ENCODE measurements at regions not wholly inside any gene's neighbourhood (a gene's known extent, or its start where the extent isn't known, plus 50 kb on each side); places are given as distances from the start of the nearest gene placed in this dataset.

DNA sequence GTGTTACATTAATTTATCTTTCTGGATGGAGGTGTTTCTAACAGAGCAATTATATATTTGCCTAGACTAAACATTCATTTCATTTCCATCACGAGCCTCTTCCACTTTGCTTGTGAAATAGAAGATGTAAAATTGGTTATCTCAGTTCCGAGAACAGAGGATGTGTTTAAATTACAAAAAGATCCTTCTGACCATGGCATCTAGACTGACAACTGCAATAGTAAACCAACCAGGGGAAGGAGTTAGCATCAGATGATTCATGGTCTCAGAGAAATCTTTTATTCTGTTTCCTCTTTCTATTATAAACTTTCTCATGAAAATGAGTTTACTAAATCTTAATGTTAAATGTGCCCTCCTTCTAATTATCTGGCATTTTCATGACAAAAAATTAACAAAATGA is 149.8 kb upstream of the WDR11 start:
- DNase-seq (ENCODE audit: low spot score) = no peak
- H3K36me3 ChIP-seq (replicated peaks; ENCODE audit: insufficient read depth, low read depth) = no peaks in the 10 kb centered on the region
- H3K27ac ChIP-seq = no peak overlapping the region
- WGBS (ENCODE audit: low lambda C conversion rate, missing lambda C conversion rate) = 85% methylated on average over 2 of the region's 2 CpGs
- no peaks in the 10 kb centered on the region for H3K27me3 ChIP-seq
- H3K4me3 ChIP-seq = no peak overlapping the region
- H2AFZ ChIP-seq = no peak overlapping the region
- no peak overlapping the region for H3K4me2 ChIP-seq
- no peaks in the 10 kb centered on the region for H3K9me2 ChIP-seq (replicated peaks; ENCODE audit: insufficient read depth)
- H3K4me1 ChIP-seq (ENCODE audit: insufficient read depth) = no peaks in the 10 kb centered on the region
- peaks cover 8% of the 10 kb centered on the region for H3K9me3 ChIP-seq (ENCODE audit: low read depth)
- no peaks in the 10 kb centered on the region for H4K20me1 ChIP-seq (ENCODE audit: insufficient read depth, poor library complexity, severe bottlenecking)
- no peak for TF ChIP-seq EZH2 (IDR thresholded peaks at IDR 0.05; ENCODE audit: borderline replicate concordance)
- TF ChIP-seq EZH2phosphoT487 (IDR thresholded peaks at IDR 0.05; ENCODE audit: low read depth, severe bottlenecking, unreplicated experiment) = no peak
- TF ChIP-seq, protein P1, sequence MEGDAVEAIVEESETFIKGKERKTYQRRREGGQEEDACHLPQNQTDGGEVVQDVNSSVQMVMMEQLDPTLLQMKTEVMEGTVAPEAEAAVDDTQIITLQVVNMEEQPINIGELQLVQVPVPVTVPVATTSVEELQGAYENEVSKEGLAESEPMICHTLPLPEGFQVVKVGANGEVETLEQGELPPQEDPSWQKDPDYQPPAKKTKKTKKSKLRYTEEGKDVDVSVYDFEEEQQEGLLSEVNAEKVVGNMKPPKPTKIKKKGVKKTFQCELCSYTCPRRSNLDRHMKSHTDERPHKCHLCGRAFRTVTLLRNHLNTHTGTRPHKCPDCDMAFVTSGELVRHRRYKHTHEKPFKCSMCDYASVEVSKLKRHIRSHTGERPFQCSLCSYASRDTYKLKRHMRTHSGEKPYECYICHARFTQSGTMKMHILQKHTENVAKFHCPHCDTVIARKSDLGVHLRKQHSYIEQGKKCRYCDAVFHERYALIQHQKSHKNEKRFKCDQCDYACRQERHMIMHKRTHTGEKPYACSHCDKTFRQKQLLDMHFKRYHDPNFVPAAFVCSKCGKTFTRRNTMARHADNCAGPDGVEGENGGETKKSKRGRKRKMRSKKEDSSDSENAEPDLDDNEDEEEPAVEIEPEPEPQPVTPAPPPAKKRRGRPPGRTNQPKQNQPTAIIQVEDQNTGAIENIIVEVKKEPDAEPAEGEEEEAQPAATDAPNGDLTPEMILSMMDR (IDR thresholded peaks at IDR 0.05; ENCODE audit: poor library complexity) = no peak
- H3K79me2 ChIP-seq = no peaks in the 10 kb centered on the region

DNA sequence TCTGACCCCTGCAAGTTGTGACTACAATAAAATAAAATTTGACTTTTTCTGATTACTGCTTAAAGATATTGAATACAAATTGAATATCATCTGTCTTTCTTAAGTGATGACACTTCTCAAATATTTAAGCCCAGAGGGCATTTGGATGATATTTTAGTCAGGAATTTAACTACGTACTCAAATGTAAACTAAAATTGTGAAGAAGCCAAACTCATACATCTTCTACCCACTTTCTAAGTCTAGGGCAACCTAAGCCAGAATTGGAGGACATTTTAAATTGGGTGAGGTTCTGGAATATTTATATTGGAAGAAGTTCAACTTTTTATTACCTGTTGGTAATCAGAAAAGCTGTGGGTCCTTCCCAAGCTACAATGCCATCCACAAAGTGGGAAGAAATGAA is 149.1 kb upstream of the WDR11 start:
- H3K36me3 ChIP-seq (replicated peaks; ENCODE audit: insufficient read depth, low read depth) = no peaks in the 10 kb centered on the region
- no peaks in the 10 kb centered on the region for H3K27me3 ChIP-seq
- no peak overlapping the region for H3K4me2 ChIP-seq
- H4K20me1 ChIP-seq (ENCODE audit: insufficient read depth, poor library complexity, severe bottlenecking) = no peaks in the 10 kb centered on the region
- no peak overlapping the region for H2AFZ ChIP-seq
- H3K27ac ChIP-seq = no peak overlapping the region
- H3K4me3 ChIP-seq = no peak overlapping the region
- H3K4me1 ChIP-seq (ENCODE audit: insufficient read depth) = no peaks in the 10 kb centered on the region
- no peaks in the 10 kb centered on the region for H3K9me2 ChIP-seq (replicated peaks; ENCODE audit: insufficient read depth)
- no peak for DNase-seq (ENCODE audit: low spot score)
- no peak for TF ChIP-seq EZH2phosphoT487 (IDR thresholded peaks at IDR 0.05; ENCODE audit: low read depth, severe bottlenecking, unreplicated experiment)
- TF ChIP-seq EZH2 (IDR thresholded peaks at IDR 0.05; ENCODE audit: borderline replicate concordance) = no peak
- TF ChIP-seq, protein P1 (IDR thresholded peaks at IDR 0.05; ENCODE audit: poor library complexity) = no peak
- H3K9me3 ChIP-seq (ENCODE audit: low read depth) = peaks cover 8% of the 10 kb centered on the region
- 79% methylated on average over 1 of the region's 1 CpG for WGBS (ENCODE audit: low lambda C conversion rate, missing lambda C conversion rate)
- H3K79me2 ChIP-seq = no peaks in the 10 kb centered on the region

DNA sequence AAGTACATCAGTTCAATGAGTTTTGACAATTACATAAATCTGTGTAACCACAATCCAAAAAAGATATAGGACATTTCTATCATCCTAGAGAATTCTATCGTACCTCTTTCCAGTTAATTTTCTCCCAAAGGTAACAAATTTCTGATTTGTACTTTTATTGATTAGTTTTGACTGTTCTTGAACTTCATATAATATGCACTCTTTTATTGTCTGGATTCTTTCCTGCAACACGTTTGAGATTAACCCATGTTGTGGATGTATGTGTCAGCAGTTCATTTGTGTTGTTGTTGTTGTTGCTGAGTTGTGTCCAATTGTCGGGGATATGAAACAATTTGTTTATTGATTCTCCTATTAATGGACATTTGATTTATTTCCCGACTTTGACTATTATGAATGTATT is 145.9 kb upstream of the WDR11 start:
- WGBS (ENCODE audit: low lambda C conversion rate, missing lambda C conversion rate) = 83% methylated on average over 4 of the region's 4 CpGs
- no peak overlapping the region for H3K4me2 ChIP-seq

More for the DNA sequence above, 145.9 kb upstream of the WDR11 start:
- no peak for DNase-seq (ENCODE audit: low spot score)
- H3K36me3 ChIP-seq (replicated peaks; ENCODE audit: insufficient read depth, low read depth) = no peaks in the 10 kb centered on the region
- H3K4me3 ChIP-seq = no peak overlapping the region
- H2AFZ ChIP-seq = no peak overlapping the region
- no peaks in the 10 kb centered on the region for H4K20me1 ChIP-seq (ENCODE audit: insufficient read depth, poor library complexity, severe bottlenecking)
- H3K9me2 ChIP-seq (replicated peaks; ENCODE audit: insufficient read depth) = no peaks in the 10 kb centered on the region
- H3K27ac ChIP-seq = no peak overlapping the region
- H3K27me3 ChIP-seq = no peaks in the 10 kb centered on the region
- no peaks in the 10 kb centered on the region for H3K9me3 ChIP-seq (ENCODE audit: low read depth)
- H3K79me2 ChIP-seq = no peaks in the 10 kb centered on the region
- TF ChIP-seq, protein P1 (IDR thresholded peaks at IDR 0.05; ENCODE audit: poor library complexity) = no peak
- TF ChIP-seq EZH2phosphoT487 (IDR thresholded peaks at IDR 0.05; ENCODE audit: low read depth, severe bottlenecking, unreplicated experiment) (no peak), EZH2 (IDR thresholded peaks at IDR 0.05; ENCODE audit: borderline replicate concordance) (no peak)
- H3K4me1 ChIP-seq (ENCODE audit: insufficient read depth) = no peaks in the 10 kb centered on the region

Measured in hepatocyte (in vitro differentiated cells).